GM12878 (cell line): ENCODE measurements at regions not wholly inside any gene's neighbourhood (a gene's known extent, or its start where the extent isn't known, plus 50 kb on each side); places are given as distances from the start of the nearest gene placed in this dataset.

ENCODE experiments used
- ATAC-seq: fragments of 200-7000 bp; cut with Tn5 transposase; 3 replicates; pipeline ENCODE4 v1.9.1; 2020; ENCODE audit warnings: mild to moderate bottlenecking, moderate library complexity
- BruUV-seq: library from RNA; stranded (reverse); fragments of 400-500 nt; replicated peaks from 2 replicates; lab custom pipeline; 2021; lab: Mats Ljungman, UMichigan
- CTCF ChIA-PET: fragments of 300-600 bp; sonication (Branson Sonifier 250); formaldehyde crosslinking; extraction: SDS; loops from one replicate; lab custom pipeline; 2021; ENCODE audit warnings: inconsistent platforms; lab: Yijun Ruan, JAX
- POLR2A ChIA-PET: fragments of 350-600 bp; formaldehyde crosslinking; extraction: SDS; loops from one replicate; lab custom pipeline; 2021; ENCODE audit warnings: inconsistent platforms; lab: Charles Lee
- RAD21 ChIA-PET: fragments of 300-600 bp; sonication (Branson Sonifier 250); formaldehyde crosslinking; loops from one replicate; lab custom pipeline; 2023; ENCODE audit warnings: antibody characterized with exemption; ENCODE audit not compliant: unreplicated experiment; lab: Charles Lee
- SMC1A ChIA-PET: fragments of 300-600 bp; sonication (Branson Sonifier 250); formaldehyde crosslinking; loops from one replicate; lab custom pipeline; 2023; ENCODE audit not compliant: unreplicated experiment, uncharacterized antibody; lab: Charles Lee
- DNase-seq: peaks from one replicate; pipeline ENCODE4 v3.0.0-alpha.2; 2011; ENCODE audit warnings: low read depth, low spot score
- FAIRE-seq: peaks from 3 replicates; lab custom pipeline; 2011; peaks lifted over from hg19 to GRCh38; lab: Jason Lieb, UNC
- H2AFZ ChIP-seq: 2 replicates; pipeline ENCODE4 v1.6.0; 2011; ENCODE audit warnings: low read depth, low read length, control low read depth; ENCODE audit not compliant: control insufficient read depth
- H3K27ac ChIP-seq: 2 replicates; pipeline ENCODE4 v1.5.1; 2011; ENCODE audit warnings: control low read depth; ENCODE audit not compliant: control insufficient read depth, insufficient read depth
- H3K27me3 ChIP-seq, 2 experiments: replicated peaks in 1 of 2; 2 replicates each; pipeline versions ENCODE4 v1.6.0 to v1.6.1; 2011; ENCODE audit warnings: low read length in 1 of 2; ENCODE audit not compliant: control insufficient read depth in 2 of 2, insufficient read depth in 2 of 2
- H3K36me3 ChIP-seq, 2 experiments: 2 replicates each; pipeline ENCODE4 v1.5.1; 2011; ENCODE audit warnings: low read length in 1 of 2; ENCODE audit not compliant: control insufficient read depth in 2 of 2, insufficient read depth in 2 of 2
- H3K4me1 ChIP-seq: 2 replicates; pipeline ENCODE4 v1.6.1; 2011; ENCODE audit warnings: mild to moderate bottlenecking, low read length, moderate library complexity, mixed read lengths; ENCODE audit not compliant: control insufficient read depth, insufficient read depth
- H3K4me2 ChIP-seq: 2 replicates; pipeline ENCODE4 v1.6.0; 2011; ENCODE audit warnings: control low read depth; ENCODE audit not compliant: control insufficient read depth, insufficient read depth
- H3K4me3 ChIP-seq: fragments of 200-600 bp; sonication (generic); 2 replicates; pipeline ENCODE4 v1.5.1; 2016
- H3K79me2 ChIP-seq: 2 replicates; pipeline ENCODE4 v1.6.0; 2011; ENCODE audit warnings: low read length; ENCODE audit not compliant: control insufficient read depth, insufficient read depth
- H3K9ac ChIP-seq: 2 replicates; pipeline ENCODE4 v1.8.0; 2011; ENCODE audit warnings: low read length, control low read depth, mixed read lengths; ENCODE audit not compliant: control insufficient read depth, insufficient read depth
- H3K9me3 ChIP-seq: replicated peaks from 3 replicates; pipeline ENCODE4 v1.5.1; 2011; ENCODE audit warnings: mild to moderate bottlenecking, low read length; ENCODE audit not compliant: control insufficient read depth, insufficient read depth
- H4K20me1 ChIP-seq: 2 replicates; pipeline ENCODE4 v1.6.0; 2011; ENCODE audit not compliant: control insufficient read depth, insufficient read depth
- BACH1 ChIP-seq: fragments of 450-650 bp; IDR thresholded peaks from 2 replicates; pipeline ENCODE4 v1.6.1; 2017; ENCODE audit warnings: mild to moderate bottlenecking, borderline replicate concordance
- ELK1 ChIP-seq: IDR thresholded peaks from 2 replicates; pipeline ENCODE4 v1.6.1; 2012; ENCODE audit warnings: low read depth, low read length, improper control_type of control experiment
- FOXK2 ChIP-seq: fragments of 450-650 bp; IDR thresholded peaks from 2 replicates; pipeline ENCODE4 v1.6.1; 2017; ENCODE audit warnings: mild to moderate bottlenecking, moderate library complexity
- HDAC2 ChIP-seq: fragments of 200-600 bp; sonication (generic); IDR thresholded peaks from 2 replicates; pipeline ENCODE4 v1.6.1; 2017
- JUND ChIP-seq: IDR thresholded peaks from 2 replicates; pipeline ENCODE4 v1.6.1; 2012; ENCODE audit warnings: low read depth, mild to moderate bottlenecking, low read length, improper control_type of control experiment, moderate library complexity
- MTA3 ChIP-seq: IDR thresholded peaks from 2 replicates; pipeline ENCODE4 v1.6.1; 2012; ENCODE audit warnings: low read length, inconsistent platforms, borderline replicate concordance
- NFXL1 ChIP-seq: fragments of 450-650 bp; IDR thresholded peaks from 2 replicates; pipeline ENCODE4 v1.6.1; 2017; ENCODE audit warnings: antibody characterized with exemption, mild to moderate bottlenecking, borderline replicate concordance
- NFYA ChIP-seq: IDR thresholded peaks from 2 replicates; pipeline ENCODE4 v1.6.1; 2011; ENCODE audit warnings: low read depth, mild to moderate bottlenecking, low read length, improper control_type of control experiment, borderline replicate concordance
- PBX3 ChIP-seq: IDR thresholded peaks from 2 replicates; pipeline ENCODE4 v1.6.1; 2011; ENCODE audit warnings: mild to moderate bottlenecking, low read depth, low read length, moderate library complexity; ENCODE audit not compliant: insufficient replicate concordance
- PKNOX1 ChIP-seq: fragments of 450-650 bp; IDR thresholded peaks from 2 replicates; pipeline ENCODE4 v1.6.1; 2016; ENCODE audit warnings: mild to moderate bottlenecking
- RB1 ChIP-seq: fragments of 450-650 bp; formaldehyde crosslinking; IDR thresholded peaks from 2 replicates; pipeline ENCODE4 v1.6.1; 2017; ENCODE audit warnings: mild to moderate bottlenecking, borderline replicate concordance
- REST ChIP-seq: IDR thresholded peaks from 2 replicates; pipeline ENCODE4 v1.6.1; 2012; ENCODE audit warnings: mild to moderate bottlenecking, low read depth, low read length
- RFX5 ChIP-seq: IDR thresholded peaks from 2 replicates; pipeline ENCODE4 v1.6.1; 2011; ENCODE audit warnings: low read depth, low read length, improper control_type of control experiment
- SMAD1 ChIP-seq: fragments of 450-650 bp; IDR thresholded peaks from 2 replicates; pipeline ENCODE4 v1.6.1; 2018; ENCODE audit warnings: mild to moderate bottlenecking, low read depth; ENCODE audit not compliant: partially characterized antibody
- SP1 ChIP-seq: IDR thresholded peaks from one replicate; pipeline ENCODE4 v1.6.1; 2011; ENCODE audit warnings: low read depth, low read length
- SREBF2 ChIP-seq: IDR thresholded peaks from 2 replicates; pipeline ENCODE4 v1.6.1; 2012; ENCODE audit warnings: mild to moderate bottlenecking, low read length
- STAT1 ChIP-seq: fragments of 450-650 bp; conservative IDR thresholded peaks from 2 replicates; pipeline ENCODE4 v1.6.1; 2014; ENCODE audit warnings: antibody characterized with exemption, mild to moderate bottlenecking
- TAF1 ChIP-seq: IDR thresholded peaks from 2 replicates; pipeline ENCODE4 v1.6.1; 2011; ENCODE audit warnings: mild to moderate bottlenecking, low read depth, low read length, borderline replicate concordance
- TBL1XR1 ChIP-seq: IDR thresholded peaks from 2 replicates; pipeline ENCODE4 v1.6.1; 2012; ENCODE audit warnings: low read depth, low read length, improper control_type of control experiment
- WGBS: methylation state at CpG from one replicate; pipeline ENCODE4 v1.1.6; 2016; ENCODE audit warnings: low lambda C conversion rate; ENCODE audit not compliant: insufficient replicate concordance, insufficient coverage; ENCODE audit errors: missing lambda C conversion rate; 5-methylcytosine and 5-hydroxymethylcytosine counted together
- in situ Hi-C: fragments of 300-500 bp; cut with MboI; formaldehyde crosslinking; loops from 9 replicates; pipeline ENCODE4 v1.14.3; 2018; ENCODE audit warnings: mixed read lengths
- intact Hi-C: fragments of 100-400 bp; cut with micrococcal nuclease; formaldehyde crosslinking; loops from one replicate; pipeline ENCODE4 v1.14.2; 2022; ENCODE audit not compliant: unreplicated experiment

- ChIA-PET CTCF (interaction anchor here (1.1 to 5.5 kb wide), 5 partner anchors 28 to 210 kb away, joined by 3 to 40 read pairs (median 5); partner anchors contain the start of gene ARHGEF3), POLR2A (interaction anchor here (0.6 to 1.4 kb wide), 2 partner anchors 29 to 278 kb away, joined by 3 read pairs; no protein-coding TSS in a partner anchor), RAD21 (interaction anchor here (0.8 to 4.9 kb wide), 11 partner anchors 22 to 163 kb away, joined by 3 to 39 read pairs (median 7); partner anchors contain the start of gene ARHGEF3), SMC1A (interaction anchor here (1.0 to 5.2 kb wide), 18 partner anchors 9 to 229 kb away, joined by 3 to 42 read pairs (median 4); partner anchors contain the start of gene ARHGEF3)
- intact Hi-C loops, result loop anchor here (5.0 kb wide), 1 partner anchor 161 kb away; no protein-coding TSS in a partner anchor
- Histone ChIP-seq H3K4me3 (peak overlapping the region; percentile 56), H3K4me1 (peaks cover 56% of the 10 kb centered on the region), H4K20me1 (no peaks in the 10 kb centered on the region), H2AFZ (no peak overlapping the region), H3K79me2 (no peaks in the 10 kb centered on the region; the same call in 1 of the 2 replicates), H3K9me3 (no peaks in the 10 kb centered on the region), H3K27ac (peak overlapping the region; percentile 92), H3K4me2 (peak overlapping the region; percentile 98), H3K27me3 (no peaks in the 10 kb centered on the region), H3K36me3 (no peaks in the 10 kb centered on the region), H3K9ac (peak overlapping the region; percentile 66)
- in situ Hi-C loops, result no loop called here
- DNase-seq (peak; percentile 80), FAIRE-seq (no peak), ATAC-seq (peak; percentile 70)
- WGBS, result 1% methylated on average over 7 of the region's 7 CpGs
- BruUV-seq, result no TSS peak
- TF ChIP-seq JUND, result peak; percentile 92
- TF ChIP-seq MTA3, result peak; percentile 96
- no peak for TF ChIP-seq PKNOX1
- peak; percentile 89; the same call in 1 of the 2 replicates for TF ChIP-seq ELK1
- TF ChIP-seq TBL1XR1, result peak; percentile 94
- TF ChIP-seq RB1, result no peak; the same call in 1 of the 2 replicates
- TF ChIP-seq SMAD1, result no peak
- TF ChIP-seq SREBF2, result no peak
- peak; percentile 30; the same call in 1 of the 2 replicates for TF ChIP-seq REST
- TF ChIP-seq STAT1, result no peak
- TF ChIP-seq SP1, result peak; percentile 76
- TF ChIP-seq RFX5, result no peak
- no peak for TF ChIP-seq NFXL1
- TF ChIP-seq TAF1, result peak; percentile 52; the same call in 1 of the 2 replicates
- no peak for TF ChIP-seq HDAC2
- TF ChIP-seq BACH1, result peak; percentile 97
- TF ChIP-seq NFYA, result no peak
- TF ChIP-seq FOXK2, result no peak
- TF ChIP-seq PBX3, result no peak
These were observed 116.4 kb upstream of the ARHGEF3 start for GRCh38 chr3:56918111-56918568.
